Neural cell (in vitro differentiated cells): ENCODE measurements at regions not wholly inside any gene's neighbourhood (a gene's known extent, or its start where the extent isn't known, plus 50 kb on each side); places are given as distances from the start of the nearest gene placed in this dataset.

Source experiments
- H2AFZ ChIP-seq: fragments of 200-600, 300-800 bp; sonication (generic), shearing (Covaris generic); 2 replicates; pipeline ENCODE4 v1.6.0; 2014; ENCODE audit warnings: low read depth, mild to moderate bottlenecking, antibody characterized with exemption, low read length, moderate library complexity
- H3F3A ChIP-seq: fragments of 200-600 bp; shearing (Covaris generic); 2 replicates; pipeline ENCODE4 v1.6.1; 2016; ENCODE audit warnings: mild to moderate bottlenecking, moderate library complexity, mixed read lengths, antibody characterized with exemption, low read length; ENCODE audit not compliant: insufficient read depth, poor library complexity, severe bottlenecking
- H3K27ac ChIP-seq: fragments of 200-600, 300-800 bp; sonication (generic), shearing (Covaris generic); 2 replicates; pipeline ENCODE4 v1.5.1; 2014; ENCODE audit warnings: mild to moderate bottlenecking, low read length, moderate library complexity
- H3K27me3 ChIP-seq: fragments of 300-800, 200-600 bp; sonication (generic), shearing (Covaris generic); 2 replicates; pipeline ENCODE4 v1.6.0; 2014; ENCODE audit warnings: mild to moderate bottlenecking, low read depth, low read length, moderate library complexity; ENCODE audit not compliant: insufficient read depth
- H3K36me3 ChIP-seq: fragments of 300-800, 200-600 bp; sonication (generic), shearing (Covaris generic); 2 replicates; pipeline ENCODE4 v1.5.1; 2014; ENCODE audit warnings: mild to moderate bottlenecking, antibody characterized with exemption, low read length, moderate library complexity; ENCODE audit not compliant: insufficient read depth
- H3K4me2 ChIP-seq: fragments of 300-800, 200-600 bp; sonication (generic), shearing (Covaris generic); 2 replicates; pipeline ENCODE4 v1.6.0; 2014; ENCODE audit warnings: mild to moderate bottlenecking, low read length
- H3K4me3 ChIP-seq: fragments of 300-800, 200-600 bp; sonication (generic), shearing (Covaris generic); 2 replicates; pipeline ENCODE4 v1.5.1; 2014; ENCODE audit warnings: mild to moderate bottlenecking, low read length, moderate library complexity
- H3K79me2 ChIP-seq: fragments of 200-600 bp; shearing (Covaris generic); replicated peaks from 2 replicates; pipeline ENCODE4 v1.6.0; 2014; ENCODE audit warnings: mild to moderate bottlenecking, low read length, moderate library complexity; ENCODE audit not compliant: insufficient read depth
- H3K9ac ChIP-seq: fragments of 300-800, 200-600 bp; sonication (generic), shearing (Covaris generic); 2 replicates; pipeline ENCODE4 v1.6.1; 2016; ENCODE audit warnings: mild to moderate bottlenecking, low read length, mixed read lengths
- H3K9me2 ChIP-seq: fragments of 200-600 bp; shearing (Covaris generic); 2 replicates; pipeline ENCODE4 v1.6.1; 2016; ENCODE audit warnings: mild to moderate bottlenecking, low read length, mixed read lengths; ENCODE audit not compliant: insufficient read depth
- H3K9me3 ChIP-seq: fragments of 200-600, 300-800 bp; sonication (generic), shearing (Covaris generic); 2 replicates; pipeline ENCODE4 v1.6.1; 2016; ENCODE audit warnings: mild to moderate bottlenecking, mixed run types, low read length, moderate library complexity, mixed read lengths
- H4K20me1 ChIP-seq: fragments of 200-600 bp; shearing (Covaris generic); 2 replicates; pipeline ENCODE4 v1.6.1; 2016; ENCODE audit warnings: mild to moderate bottlenecking, mixed run types; ENCODE audit not compliant: insufficient read depth
- EP300 ChIP-seq: fragments of 450-650 bp; conservative IDR thresholded peaks from 2 replicates; pipeline ENCODE4 v1.6.1; 2014; ENCODE audit warnings: antibody characterized with exemption, mild to moderate bottlenecking, moderate library complexity; ENCODE audit not compliant: poor library complexity, severe bottlenecking
- EZH2 ChIP-seq: fragments of 200-600, 300-800 bp; shearing (Covaris generic), sonication (generic); IDR thresholded peaks from 2 replicates; pipeline ENCODE4 v1.6.1; 2014; ENCODE audit warnings: antibody characterized with exemption, low read length, borderline replicate concordance, mild to moderate bottlenecking; ENCODE audit not compliant: insufficient read depth, poor library complexity, severe bottlenecking
- MXI1 ChIP-seq: fragments of 450-650 bp; conservative IDR thresholded peaks from 2 replicates; pipeline ENCODE4 v1.6.1; 2014; ENCODE audit warnings: antibody characterized with exemption, mild to moderate bottlenecking; ENCODE audit not compliant: poor library complexity, severe bottlenecking
- POLR2AphosphoS5 ChIP-seq: IDR thresholded peaks from 2 replicates; pipeline ENCODE4 v1.6.1; 2012
- RAD21 ChIP-seq: fragments of 450-650 bp; conservative IDR thresholded peaks from 2 replicates; pipeline ENCODE4 v1.6.1; 2014; ENCODE audit warnings: antibody characterized with exemption, mild to moderate bottlenecking, moderate library complexity
- REST ChIP-seq: IDR thresholded peaks from 2 replicates; pipeline ENCODE4 v1.6.1; 2012; ENCODE audit warnings: borderline replicate concordance
- SMC3 ChIP-seq: fragments of 450-650 bp; conservative IDR thresholded peaks from 2 replicates; pipeline ENCODE4 v1.6.1; 2014; ENCODE audit warnings: antibody characterized with exemption, mild to moderate bottlenecking, moderate library complexity; ENCODE audit not compliant: poor library complexity
- TAF1 ChIP-seq: IDR thresholded peaks from 2 replicates; pipeline ENCODE4 v1.6.1; 2012; ENCODE audit warnings: low read depth
- TF ChIP-seq, protein P1 (sequence below): fragments of 450-650 bp; IDR thresholded peaks from 2 replicates; pipeline ENCODE4 v1.5.1; 2014; ENCODE audit warnings: antibody characterized with exemption, mild to moderate bottlenecking, moderate library complexity; ENCODE audit not compliant: poor library complexity, severe bottlenecking

- Histone ChIP-seq H3K9ac (no peak overlapping the region), H3K79me2 (no peaks in the 10 kb centered on the region), H3F3A (no peaks in the 10 kb centered on the region), H2AFZ (no peak overlapping the region), H3K27ac (no peak overlapping the region), H3K36me3 (no peaks in the 10 kb centered on the region), H3K9me3 (no peaks in the 10 kb centered on the region), H3K4me3 (no peak overlapping the region), H4K20me1 (no peaks in the 10 kb centered on the region), H3K4me2 (no peak overlapping the region), H3K9me2 (no peaks in the 10 kb centered on the region), H3K27me3 (no peaks in the 10 kb centered on the region)
- no peak for TF ChIP-seq EP300
- no peak for TF ChIP-seq TAF1
- TF ChIP-seq POLR2AphosphoS5, result no peak
- TF ChIP-seq REST, result no peak
- TF ChIP-seq RAD21, result no peak
- TF ChIP-seq EZH2, result no peak
- TF ChIP-seq MXI1, result no peak
- TF ChIP-seq, protein P1, sequence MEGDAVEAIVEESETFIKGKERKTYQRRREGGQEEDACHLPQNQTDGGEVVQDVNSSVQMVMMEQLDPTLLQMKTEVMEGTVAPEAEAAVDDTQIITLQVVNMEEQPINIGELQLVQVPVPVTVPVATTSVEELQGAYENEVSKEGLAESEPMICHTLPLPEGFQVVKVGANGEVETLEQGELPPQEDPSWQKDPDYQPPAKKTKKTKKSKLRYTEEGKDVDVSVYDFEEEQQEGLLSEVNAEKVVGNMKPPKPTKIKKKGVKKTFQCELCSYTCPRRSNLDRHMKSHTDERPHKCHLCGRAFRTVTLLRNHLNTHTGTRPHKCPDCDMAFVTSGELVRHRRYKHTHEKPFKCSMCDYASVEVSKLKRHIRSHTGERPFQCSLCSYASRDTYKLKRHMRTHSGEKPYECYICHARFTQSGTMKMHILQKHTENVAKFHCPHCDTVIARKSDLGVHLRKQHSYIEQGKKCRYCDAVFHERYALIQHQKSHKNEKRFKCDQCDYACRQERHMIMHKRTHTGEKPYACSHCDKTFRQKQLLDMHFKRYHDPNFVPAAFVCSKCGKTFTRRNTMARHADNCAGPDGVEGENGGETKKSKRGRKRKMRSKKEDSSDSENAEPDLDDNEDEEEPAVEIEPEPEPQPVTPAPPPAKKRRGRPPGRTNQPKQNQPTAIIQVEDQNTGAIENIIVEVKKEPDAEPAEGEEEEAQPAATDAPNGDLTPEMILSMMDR, result no peak
- TF ChIP-seq SMC3, result no peak
Observed at GRCh38 chr9:108512426-108513173, 343.2 kb downstream of the ACTL7B start.

DNA sequence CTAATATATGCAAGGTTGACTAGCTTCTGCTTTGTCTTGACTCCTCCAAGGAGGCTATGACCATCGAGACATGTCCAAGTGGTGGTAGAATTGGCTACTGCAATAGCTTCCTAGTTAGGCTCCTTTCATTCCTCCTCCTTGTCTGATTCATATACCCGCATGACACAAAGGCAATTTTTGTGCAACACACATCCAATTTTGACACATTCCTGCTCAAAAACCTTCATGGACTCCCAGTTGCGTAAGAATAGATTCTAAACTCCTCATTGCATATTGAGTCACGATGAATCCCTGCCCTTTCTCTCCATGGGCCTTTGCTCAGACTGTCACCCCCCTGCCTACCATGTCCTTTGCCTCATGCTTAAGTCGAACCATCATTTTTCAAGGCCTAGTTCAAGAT lies 344.5 kb downstream of the ACTL7B start:
- H4K20me1 ChIP-seq, result no peaks in the 10 kb centered on the region
- no peak overlapping the region for H3K4me2 ChIP-seq
- H3F3A ChIP-seq, result no peaks in the 10 kb centered on the region
- H3K79me2 ChIP-seq, result no peaks in the 10 kb centered on the region
- TF ChIP-seq POLR2AphosphoS5, result no peak
- TF ChIP-seq EZH2, result no peak
- no peak for TF ChIP-seq REST
- no peaks in the 10 kb centered on the region for H3K27me3 ChIP-seq
- no peaks in the 10 kb centered on the region for H3K9me2 ChIP-seq
- H3K27ac ChIP-seq, result no peak overlapping the region
- H3K9me3 ChIP-seq, result no peaks in the 10 kb centered on the region
- no peaks in the 10 kb centered on the region for H3K36me3 ChIP-seq
- no peak overlapping the region for H3K4me3 ChIP-seq
- H2AFZ ChIP-seq, result no peak overlapping the region
- H3K9ac ChIP-seq, result no peak overlapping the region
